CD4-positive, alpha-beta T cell treated with Interleukin-21 for 1 hour (primary cell): ENCODE measurements at regions not wholly inside any gene's neighbourhood (a gene's known extent, or its start where the extent isn't known, plus 50 kb on each side); places are given as distances from the start of the nearest gene placed in this dataset.

Experiments
- DNase-seq: peaks from one replicate; pipeline ENCODE4 v3.0.0-alpha.2; 2020

DNA sequence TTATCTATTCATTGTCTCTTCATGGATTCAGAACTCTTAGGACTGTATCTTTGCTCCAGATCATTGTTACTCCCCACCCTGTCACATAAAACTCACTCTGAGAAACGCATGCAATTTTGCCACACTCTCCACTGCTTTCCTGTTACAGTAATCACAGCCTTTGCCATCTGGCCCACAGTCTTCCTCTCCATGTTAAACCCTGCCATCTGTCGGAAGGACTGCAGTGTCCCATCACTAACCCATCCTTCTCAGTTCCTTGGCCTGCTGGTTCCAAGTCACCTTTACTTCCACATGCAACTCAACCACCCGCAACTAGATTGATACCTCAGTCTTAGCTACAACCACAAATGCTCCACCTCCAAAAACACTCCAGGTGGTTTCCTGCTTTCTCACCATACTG is 308.7 kb upstream of the FAM241A start:
- no peak for DNase-seq

DNA sequence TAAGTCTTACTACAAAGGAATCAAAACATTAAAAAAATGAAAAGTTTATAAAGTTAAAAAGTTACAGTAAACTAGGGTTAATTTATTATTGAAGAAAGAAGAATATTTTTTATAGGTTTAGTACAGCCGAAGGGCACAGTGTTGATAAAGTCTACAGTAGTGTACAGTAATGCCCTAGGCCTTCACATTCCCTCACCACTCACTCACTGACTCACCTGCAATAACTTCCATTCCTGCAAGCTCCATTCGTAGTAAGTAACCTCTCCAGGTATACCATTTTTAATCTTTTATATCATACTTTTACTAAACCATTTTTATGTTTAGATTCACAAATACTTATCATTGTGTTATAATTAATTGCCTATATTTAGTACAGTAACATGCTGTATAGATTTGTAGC is 307.5 kb upstream of the FAM241A start:
- DNase-seq = no peak

GRCh38 chr4:111838406-111838930 is 306.8 kb upstream of the FAM241A start:
- no peak for DNase-seq

- no peak for DNase-seq
These were observed 306.1 kb upstream of the FAM241A start for GRCh38 chr4:111839141-111839540.

DNA sequence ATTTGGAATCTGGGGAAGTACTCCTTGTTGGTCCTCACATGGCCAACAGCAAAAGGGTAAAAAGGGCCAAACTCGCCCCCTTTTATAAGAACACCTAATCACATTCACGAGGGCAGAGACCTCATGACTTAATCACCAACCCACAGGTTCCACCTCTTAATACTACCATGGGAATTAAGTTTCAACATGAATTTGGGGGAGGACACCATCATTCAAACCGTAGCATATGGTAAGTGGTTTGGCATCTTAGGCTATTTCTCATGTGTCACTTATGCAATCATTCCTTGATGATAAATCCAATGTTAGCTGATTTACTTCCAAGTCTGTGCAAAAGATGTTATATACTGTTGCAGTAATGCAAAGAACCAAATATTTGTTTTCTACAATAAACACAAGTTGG is 302.9 kb upstream of the FAM241A start:
- DNase-seq = no peak

- no peak for DNase-seq
These were observed 297.8 kb upstream of the FAM241A start for GRCh38 chr4:111847296-111848008.

DNA sequence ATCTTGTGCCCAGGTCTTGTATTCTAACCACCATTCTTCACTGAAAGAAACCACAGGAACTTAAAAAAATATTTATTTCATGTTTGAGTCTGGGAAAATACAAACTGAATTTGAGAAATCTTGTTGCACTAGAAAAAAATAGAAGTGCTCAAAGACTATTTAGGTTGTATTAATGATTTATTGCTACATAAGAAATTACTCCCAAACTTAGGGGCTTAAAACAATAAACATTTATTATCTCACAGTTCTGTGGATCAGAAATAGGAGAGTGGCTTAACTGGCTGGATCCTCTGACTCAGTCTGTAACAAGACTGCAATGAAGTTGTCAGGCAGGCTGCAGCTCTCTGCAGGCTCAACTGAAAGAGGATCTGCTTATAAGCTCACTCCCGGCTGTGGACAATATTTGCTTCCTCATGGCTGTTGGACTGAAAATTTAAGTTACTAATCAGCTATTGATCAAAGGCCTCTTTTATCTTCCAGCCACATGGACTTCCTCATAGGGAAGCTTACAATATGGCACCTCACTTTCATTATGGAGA is 295.4 kb upstream of the FAM241A start:
- no peak for DNase-seq

DNA sequence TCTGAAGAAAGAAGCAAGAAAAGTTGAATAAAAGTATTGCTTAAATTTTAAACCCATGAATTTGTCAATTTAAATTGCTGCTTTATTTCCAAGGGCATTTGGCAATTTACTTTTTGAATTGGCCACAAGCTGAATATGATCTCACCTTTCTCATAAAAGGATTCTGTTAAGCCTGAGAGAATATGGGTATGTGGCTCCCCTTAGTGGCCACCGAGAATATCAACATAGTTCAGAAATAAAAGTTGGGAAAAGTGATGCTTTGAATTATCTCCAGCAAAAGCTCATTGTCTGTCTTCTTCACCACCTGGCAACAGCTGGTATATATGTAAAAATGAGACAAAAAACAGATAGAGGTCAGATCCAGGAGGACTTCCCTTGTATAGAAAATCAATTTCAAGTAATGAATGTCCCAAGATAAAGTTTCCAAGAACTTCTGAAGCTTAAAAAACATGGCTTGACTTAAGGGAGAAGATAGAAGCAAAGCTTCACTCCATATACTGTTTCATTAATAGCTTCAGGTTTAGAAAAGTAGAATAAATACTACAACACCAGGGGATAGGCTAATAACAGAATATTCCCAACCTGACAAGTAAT is 290.7 kb upstream of the FAM241A start:
- no peak for DNase-seq

GRCh38 chr4:111855308-111855707 is 289.9 kb upstream of the FAM241A start:
- DNase-seq = no peak

DNA sequence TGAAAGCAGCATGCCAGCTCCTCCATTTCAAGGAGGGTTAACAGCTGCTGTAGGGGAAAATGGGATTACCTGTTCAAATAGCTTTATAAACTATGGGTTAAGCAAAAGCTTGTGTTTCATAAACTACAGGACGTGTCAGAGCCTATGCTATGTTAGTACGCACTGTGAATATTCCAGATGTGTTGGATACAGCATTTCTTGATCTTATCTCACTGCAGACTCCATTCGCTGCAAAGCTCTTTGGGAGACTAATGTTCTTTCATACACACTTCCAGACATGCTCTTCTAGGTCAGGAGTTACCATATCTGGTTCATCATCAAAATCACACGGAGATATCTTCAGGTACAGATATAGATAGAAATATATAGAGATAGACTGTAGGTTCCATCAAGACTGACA is 281.2 kb upstream of the FAM241A start:
- DNase-seq = no peak

- DNase-seq = no peak
These were observed 275.9 kb upstream of the FAM241A start for GRCh38 chr4:111869339-111869738.

GRCh38 chr4:111871802-111872201 is 273.5 kb upstream of the FAM241A start:
- no peak for DNase-seq

DNA sequence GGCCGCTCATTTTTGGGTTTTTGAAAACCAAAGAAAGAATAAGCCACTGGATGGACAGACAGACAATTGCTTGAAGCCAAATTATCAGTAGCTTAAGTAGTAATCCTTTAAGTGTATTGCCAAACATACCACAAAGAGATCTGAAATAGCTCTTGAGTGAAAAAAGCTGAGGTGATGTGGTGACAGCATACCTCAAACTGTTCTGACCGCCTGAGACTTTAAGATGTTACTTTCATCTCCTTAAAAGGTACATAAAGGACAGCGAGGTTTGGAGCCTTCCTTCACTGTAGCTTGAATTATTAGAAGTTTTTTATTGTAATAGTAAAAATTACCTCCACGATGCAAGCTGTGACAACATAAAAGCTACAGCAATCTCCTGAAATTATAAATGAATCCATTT is 271.5 kb upstream of the FAM241A start:
- no peak for DNase-seq

- no peak for DNase-seq
These were observed 265.7 kb upstream of the FAM241A start for GRCh38 chr4:111879539-111879938.

GRCh38 chr4:111880116-111880515 is 265.1 kb upstream of the FAM241A start:
- DNase-seq = no peak

GRCh38 chr4:111883557-111883999 is 261.7 kb upstream of the FAM241A start:
- DNase-seq = no peak

GRCh38 chr4:111890412-111890811 is 254.8 kb upstream of the FAM241A start:
- DNase-seq = no peak

GRCh38 chr4:111905511-111905910 is 239.7 kb upstream of the FAM241A start:
- DNase-seq = no peak

DNA sequence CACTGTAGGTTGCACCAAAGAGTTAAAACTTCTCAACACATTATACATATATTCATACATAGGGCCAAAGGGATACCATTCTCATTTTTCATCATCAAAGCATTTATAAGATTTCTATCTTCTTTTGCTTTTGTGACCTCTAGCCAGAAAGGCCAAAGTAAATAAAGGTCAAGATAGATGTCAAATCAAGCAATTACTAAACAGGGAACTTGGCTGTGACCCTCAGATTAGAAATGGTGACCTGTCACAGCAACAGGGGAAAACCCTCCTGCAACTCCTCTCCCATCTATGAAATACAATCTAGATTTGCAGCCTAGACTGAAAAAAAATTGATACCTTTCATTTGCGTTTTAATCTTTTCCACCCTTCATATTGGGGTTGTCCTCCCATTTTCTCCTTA is 225.6 kb upstream of the FAM241A start:
- DNase-seq = no peak

- no peak for DNase-seq
These were observed 223.5 kb upstream of the FAM241A start for GRCh38 chr4:111921714-111922113.

DNA sequence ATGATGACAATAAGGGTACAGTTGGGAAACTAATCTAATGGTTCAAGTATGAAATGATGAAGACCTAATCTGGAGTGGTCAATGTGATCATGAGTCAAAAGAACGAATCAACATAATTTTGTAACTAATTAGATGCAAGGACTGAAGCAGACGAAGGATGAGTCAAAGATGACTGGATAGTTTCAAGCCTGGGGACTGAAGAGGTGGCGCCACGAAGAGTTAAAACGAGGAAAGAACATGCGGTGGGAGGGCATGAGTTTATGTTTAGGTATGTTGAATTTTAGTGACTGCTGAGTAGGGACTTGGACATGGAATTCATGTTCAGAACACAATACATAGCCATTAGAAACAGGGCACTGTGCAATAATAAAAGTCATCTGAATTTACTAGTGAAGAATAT is 221.5 kb upstream of the FAM241A start:
- DNase-seq = no peak

- no peak for DNase-seq
These were observed 220.6 kb upstream of the FAM241A start for GRCh38 chr4:111924696-111925095.

DNA sequence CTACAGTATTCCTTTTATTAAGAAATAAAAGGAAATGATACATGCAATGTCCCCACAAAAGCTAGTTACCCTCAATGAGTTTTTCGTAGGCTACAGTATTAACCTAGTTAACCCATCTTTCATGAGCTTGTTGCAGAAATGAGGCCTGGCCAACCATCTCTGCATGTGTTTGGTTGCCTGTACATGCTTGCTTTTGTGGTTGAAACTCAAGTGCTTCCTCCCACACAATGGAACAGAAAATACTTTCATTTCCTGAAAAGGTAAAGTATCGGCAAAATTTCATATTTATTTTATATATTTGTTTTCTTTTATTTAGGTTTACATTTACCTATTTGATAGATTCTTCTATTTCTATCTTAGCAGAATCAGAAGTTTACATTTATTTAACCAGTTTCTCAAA is 214.6 kb upstream of the FAM241A start:
- DNase-seq = no peak

DNA sequence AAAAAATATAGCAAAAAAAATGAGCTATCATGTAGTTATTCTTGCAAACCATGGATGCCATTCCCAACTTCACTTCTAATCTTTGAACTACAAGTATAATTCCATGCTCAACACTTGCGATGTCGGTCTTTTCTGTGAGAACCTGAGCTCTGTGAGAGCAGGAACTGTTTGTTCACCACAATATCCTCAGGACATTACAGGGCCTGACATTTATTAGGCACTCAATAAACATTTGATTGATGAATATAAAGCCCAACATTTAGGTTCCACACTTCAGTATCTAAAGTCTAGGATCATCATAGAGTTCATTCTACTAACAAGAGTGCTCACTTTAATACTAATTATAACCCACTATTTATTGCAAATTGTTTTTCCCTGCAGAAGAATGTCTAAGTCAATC is 211.6 kb upstream of the FAM241A start:
- DNase-seq = no peak
